GM21367 (cell line): ENCODE measurements at regions not wholly inside any gene's neighbourhood (a gene's known extent, or its start where the extent isn't known, plus 50 kb on each side); places are given as distances from the start of the nearest gene placed in this dataset.

Experiments
- ATAC-seq: cut with Tn5 transposase; IDR thresholded peaks from one replicate; pipeline ENCODE4 v1.9.1; 2021; ENCODE audit not compliant: unreplicated experiment

- ATAC-seq = no peak
Measured at GRCh38 chr2:106572541-106573450, 85.6 kb downstream of the CD8B2 start.

- ATAC-seq = no peak
Measured at GRCh38 chr2:106573773-106574172, 86.6 kb downstream of the CD8B2 start.

GRCh38 chr2:106575955-106576354 is 88.8 kb downstream of the CD8B2 start:
- no peak for ATAC-seq

GRCh38 chr2:106577255-106577651 is 90.1 kb downstream of the CD8B2 start:
- ATAC-seq = no peak

- ATAC-seq = no peak
Measured at GRCh38 chr2:106579750-106580197, 92.6 kb downstream of the CD8B2 start.

GRCh38 chr2:106580241-106580640 is 93.1 kb downstream of the CD8B2 start:
- no peak for ATAC-seq

- ATAC-seq = no peak
Measured at GRCh38 chr2:106581328-106581727, 94.2 kb downstream of the CD8B2 start.

- ATAC-seq = no peak
Measured at GRCh38 chr2:106581755-106582147, 94.6 kb downstream of the CD8B2 start.

GRCh38 chr2:106582148-106583143 is 95.3 kb downstream of the CD8B2 start:
- peak; percentile 88 for ATAC-seq

- no peak for ATAC-seq
Measured at GRCh38 chr2:106584304-106584954, 97.3 kb downstream of the CD8B2 start.

- ATAC-seq = no peak
Measured at GRCh38 chr2:106596844-106597243, 109.7 kb downstream of the CD8B2 start.

GRCh38 chr2:106599540-106599939 is 112.4 kb downstream of the CD8B2 start:
- ATAC-seq = no peak

- ATAC-seq = no peak
Measured at GRCh38 chr2:106602042-106602441, 114.9 kb downstream of the CD8B2 start.

- ATAC-seq = no peak
Measured at GRCh38 chr2:106606652-106607051, 119.5 kb downstream of the CD8B2 start.

GRCh38 chr2:106607371-106607770 is 120.2 kb downstream of the CD8B2 start:
- no peak for ATAC-seq

- no peak for ATAC-seq
Measured at GRCh38 chr2:106609780-106610179, 122.6 kb downstream of the CD8B2 start.

GRCh38 chr2:106614511-106615291 is 127.5 kb downstream of the CD8B2 start:
- no peak for ATAC-seq

- no peak for ATAC-seq
Measured at GRCh38 chr2:106618614-106619013, 131.4 kb downstream of the CD8B2 start.

- ATAC-seq = no peak
Measured at GRCh38 chr2:106623456-106623855, 136.3 kb downstream of the CD8B2 start.

GRCh38 chr2:106624787-106625380 is 137.7 kb downstream of the CD8B2 start:
- ATAC-seq = no peak
